NCI-H2196 treated with DMSO at 0.1 percent for 48 hours (cell line): ENCODE measurements at regions not wholly inside any gene's neighbourhood (a gene's known extent, or its start where the extent isn't known, plus 50 kb on each side); places are given as distances from the start of the nearest gene placed in this dataset.

Source experiments
- DNase-seq: peaks from one replicate; lab custom pipeline; 2025; ENCODE audit not compliant: unreplicated experiment; lab: John Stamatoyannopoulos, UW

DNA sequence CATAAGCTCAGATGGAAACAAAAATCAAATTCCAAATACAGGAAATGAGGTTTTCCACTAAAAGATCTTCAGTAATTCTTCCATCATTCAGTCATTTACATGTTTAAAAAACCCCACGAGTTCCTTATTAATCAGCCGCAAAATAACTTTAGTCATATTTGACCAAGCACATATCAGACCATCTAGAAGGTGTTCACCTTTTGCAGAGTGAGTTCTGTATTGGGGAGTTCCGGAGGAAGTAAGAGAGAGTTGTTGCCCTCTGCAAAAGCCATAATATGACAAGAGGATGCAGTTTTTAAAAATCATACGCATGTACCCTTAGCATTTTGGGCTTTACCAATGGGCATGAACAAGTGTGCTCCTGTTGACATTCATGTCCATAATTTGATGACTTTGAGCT lies 61.6 kb downstream of the CCR1 start:
- DNase-seq = no peak

GRCh38 chr3:46146021-46146420 lies 62.1 kb downstream of the CCR1 start:
- no peak for DNase-seq

DNA sequence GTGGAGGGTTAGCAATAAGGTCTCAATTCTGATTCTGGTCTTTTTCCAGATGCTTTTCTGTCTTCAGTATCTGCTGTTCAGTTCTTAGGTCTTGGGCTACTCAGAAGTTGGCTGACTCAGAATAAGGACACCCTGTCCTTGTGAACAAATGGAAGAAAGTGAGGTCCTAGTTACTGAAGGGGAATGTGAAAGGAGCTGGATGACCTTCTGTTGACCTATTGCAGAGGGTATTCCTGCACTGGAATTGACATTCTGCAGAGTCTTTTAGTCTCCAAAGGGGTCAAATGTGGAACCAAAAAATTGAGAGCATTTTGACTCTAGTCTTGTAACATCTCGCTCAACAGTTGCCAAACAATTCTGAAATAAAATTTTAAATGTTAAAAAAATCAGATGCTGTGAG lies 63.0 kb downstream of the CCR1 start:
- DNase-seq = no peak

- DNase-seq = no peak
Measured at GRCh38 chr3:46143951-46144473, 64.1 kb downstream of the CCR1 start.

DNA sequence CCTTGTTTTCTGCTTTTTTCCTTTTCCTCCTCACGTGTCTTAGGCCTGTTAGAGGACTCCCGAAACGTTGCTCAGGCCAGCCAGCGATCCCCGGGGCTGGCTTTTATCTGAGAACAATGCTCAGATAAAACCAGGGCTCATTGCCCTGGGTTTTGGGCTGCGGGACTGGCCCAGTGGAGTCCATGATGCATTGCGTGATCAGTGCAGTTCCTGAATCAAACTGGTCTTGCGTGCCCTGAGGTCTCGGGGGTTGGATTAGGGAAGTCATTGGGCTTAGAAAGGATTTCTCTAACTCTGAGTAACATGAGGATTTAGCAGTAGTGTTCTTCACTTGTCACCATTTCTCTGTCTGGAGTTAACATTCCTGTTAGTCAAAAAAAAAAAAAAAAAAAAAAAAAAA lies 66.3 kb downstream of the CCR1 start:
- no peak for DNase-seq

GRCh38 chr3:46138581-46138980 lies 69.5 kb downstream of the CCR1 start:
- no peak for DNase-seq

DNA sequence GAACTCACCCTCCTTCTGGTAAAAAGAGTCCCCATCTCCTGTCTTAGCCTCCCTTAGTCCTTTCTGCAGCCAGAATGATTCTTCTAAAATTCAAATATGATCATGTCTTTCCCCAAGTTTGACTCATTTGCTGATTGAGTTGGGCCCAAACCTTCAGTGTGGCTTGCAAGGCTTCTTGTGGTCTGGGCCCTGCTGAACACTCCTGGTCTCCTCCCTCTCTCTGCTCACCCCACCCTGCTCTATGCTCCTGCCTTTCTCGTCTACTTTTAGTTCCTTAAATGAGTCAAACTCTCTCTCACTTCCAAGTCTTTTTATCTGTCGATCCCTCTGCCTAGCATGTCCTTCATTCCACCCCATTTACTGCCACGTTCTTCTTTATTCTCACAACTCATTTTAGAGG lies 72.6 kb downstream of the CCR1 start:
- no peak for DNase-seq

- DNase-seq = no peak
Measured at GRCh38 chr3:46133285-46133684, 74.8 kb downstream of the CCR1 start.

DNA sequence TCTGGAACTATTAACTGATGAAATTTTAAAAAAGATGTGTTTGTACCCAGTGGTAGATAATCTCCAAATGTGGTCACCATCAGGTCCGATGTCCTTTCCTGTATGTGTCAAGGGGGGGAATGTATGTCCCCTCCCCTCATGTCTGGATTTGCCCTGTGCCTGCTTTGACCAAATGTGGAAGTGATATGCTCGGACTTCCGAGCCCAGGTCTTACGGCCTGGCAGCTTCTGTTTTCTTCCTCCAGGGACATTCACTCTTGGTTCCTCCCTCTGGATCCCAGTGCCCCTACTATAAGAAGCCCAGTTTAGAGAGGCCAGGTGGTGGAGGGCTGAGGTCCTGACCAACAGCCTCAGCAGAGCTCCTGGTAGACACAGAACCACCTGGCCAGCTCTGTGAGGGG lies 75.5 kb downstream of the CCR1 start:
- no peak for DNase-seq

DNA sequence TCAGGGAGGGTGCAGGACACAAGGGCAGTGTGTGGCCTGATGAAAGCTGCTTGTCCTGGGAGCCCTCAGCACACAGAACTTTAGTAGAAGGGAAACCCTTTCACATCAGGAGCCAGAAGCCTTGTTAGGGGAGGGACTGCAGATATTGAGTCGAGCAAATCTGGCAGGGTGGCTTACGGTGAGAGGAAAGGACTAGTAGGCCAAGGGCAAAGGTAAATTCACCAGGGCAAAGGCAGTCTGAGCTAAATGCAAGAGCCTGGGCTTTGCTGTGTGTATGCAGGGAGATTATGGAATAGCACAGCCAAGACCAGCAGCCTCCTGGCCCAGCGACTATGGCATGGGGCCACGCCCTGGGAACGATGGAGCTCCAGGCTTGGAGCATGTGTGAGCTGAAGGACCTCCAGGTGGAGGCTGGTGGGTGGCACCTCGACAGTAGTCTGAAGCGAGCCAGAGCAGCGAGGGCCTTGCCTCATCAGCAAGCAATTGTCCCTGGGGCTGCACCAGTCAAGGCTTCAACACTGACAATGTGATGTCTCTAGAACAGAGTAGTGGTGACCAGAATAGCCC lies 76.1 kb downstream of the CCR1 start:
- DNase-seq = no peak

- no peak for DNase-seq
Measured at GRCh38 chr3:46130631-46131310, 77.3 kb downstream of the CCR1 start.

DNA sequence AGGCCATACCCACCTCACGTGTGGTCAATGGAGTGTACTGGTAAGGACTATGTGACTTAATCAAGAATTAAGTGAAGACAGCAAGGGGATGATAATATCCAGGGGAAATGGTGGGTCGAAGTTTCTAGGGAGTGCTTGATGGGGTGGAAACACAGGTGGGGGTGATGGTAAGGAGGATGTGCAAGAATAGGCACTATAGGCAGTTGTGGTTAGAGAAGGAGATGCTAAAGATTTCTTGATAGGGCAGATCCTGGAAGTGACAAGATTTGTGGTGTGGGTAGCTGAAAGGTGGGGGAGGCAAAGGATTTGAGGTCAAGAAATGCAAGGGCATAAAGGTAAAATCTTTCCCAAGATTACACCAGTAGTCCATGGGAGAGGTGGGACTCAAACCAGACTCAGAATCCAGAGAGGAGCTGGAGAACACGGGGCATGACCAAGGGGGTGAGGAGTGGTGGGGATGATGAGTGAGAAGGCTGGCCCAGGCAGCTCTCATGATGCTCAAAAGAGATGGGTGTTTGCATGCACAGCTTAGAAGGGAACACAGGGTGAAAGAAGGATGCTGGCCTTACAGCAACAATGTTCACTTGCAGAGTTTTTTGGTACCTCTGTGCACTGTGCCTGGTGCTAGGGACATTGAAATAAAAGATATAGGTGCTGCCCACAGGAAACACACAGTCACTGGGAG lies 78.4 kb downstream of the CCR1 start:
- DNase-seq = no peak

DNA sequence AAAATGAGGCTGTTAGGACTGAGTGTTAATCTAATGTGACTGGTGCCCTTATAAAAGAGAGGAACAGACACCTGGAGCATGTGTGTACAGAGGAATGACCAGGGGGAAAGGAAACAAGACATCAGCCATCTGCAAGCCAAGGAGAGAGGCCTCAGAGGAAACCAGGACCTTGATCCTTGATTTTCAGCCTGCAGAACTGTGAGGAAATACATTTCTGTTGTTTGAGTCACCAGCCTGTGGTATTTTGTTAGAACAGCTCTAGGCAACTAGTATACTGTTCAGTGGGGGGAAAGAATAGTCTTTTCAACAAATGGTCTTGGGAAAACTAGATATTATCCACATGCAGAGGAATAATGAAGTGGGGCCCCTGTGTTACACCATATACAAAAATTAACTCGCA lies 80.6 kb downstream of the CCR1 start:
- no peak for DNase-seq

DNA sequence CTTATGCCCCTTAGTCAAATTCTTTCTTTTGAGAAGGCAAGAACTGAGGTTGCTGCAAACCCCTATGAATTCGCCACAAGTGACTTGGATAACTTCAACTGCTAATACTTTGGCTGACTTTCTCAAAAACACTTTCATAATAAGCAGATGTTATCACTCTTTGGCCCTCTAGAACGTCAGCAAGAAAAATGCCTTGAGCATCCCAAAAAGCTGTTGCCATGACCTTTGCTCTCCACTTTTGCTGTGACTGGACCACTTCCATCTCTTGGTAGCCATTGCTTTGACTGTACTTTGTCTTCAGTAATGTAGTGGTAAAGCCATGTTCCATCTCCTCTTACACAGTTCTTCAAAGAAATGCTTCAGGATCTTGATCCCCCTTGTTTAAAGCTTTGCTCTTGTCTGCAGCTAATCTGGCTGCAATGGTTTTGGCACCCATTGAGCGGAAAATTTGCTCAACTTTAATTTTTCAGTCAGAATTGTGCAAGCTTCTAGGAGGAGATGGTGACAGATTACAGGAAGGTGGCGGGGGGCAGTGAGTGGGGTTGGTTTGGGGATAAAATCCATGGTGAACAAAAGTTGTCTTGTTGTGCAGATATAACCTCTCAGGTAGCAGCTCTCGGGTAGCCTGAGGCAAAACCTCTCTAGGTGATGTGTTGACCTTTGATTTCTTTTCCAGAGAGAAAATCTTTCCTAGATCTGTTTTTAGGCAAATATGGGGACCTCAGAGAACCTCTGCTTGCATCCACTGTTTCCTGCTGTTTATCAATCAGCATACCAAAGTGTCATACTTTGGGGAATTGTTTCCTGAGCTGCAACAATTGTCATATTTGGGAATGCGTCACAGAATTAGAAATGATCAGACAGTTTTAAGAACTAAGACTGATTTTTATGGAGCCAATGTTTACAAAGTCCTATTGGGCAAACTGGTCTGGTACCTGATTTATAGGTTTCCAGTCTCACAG lies 83.6 kb downstream of the CCR1 start:
- no peak for DNase-seq

GRCh38 chr3:46123646-46124045 lies 84.5 kb downstream of the CCR1 start:
- no peak for DNase-seq

DNA sequence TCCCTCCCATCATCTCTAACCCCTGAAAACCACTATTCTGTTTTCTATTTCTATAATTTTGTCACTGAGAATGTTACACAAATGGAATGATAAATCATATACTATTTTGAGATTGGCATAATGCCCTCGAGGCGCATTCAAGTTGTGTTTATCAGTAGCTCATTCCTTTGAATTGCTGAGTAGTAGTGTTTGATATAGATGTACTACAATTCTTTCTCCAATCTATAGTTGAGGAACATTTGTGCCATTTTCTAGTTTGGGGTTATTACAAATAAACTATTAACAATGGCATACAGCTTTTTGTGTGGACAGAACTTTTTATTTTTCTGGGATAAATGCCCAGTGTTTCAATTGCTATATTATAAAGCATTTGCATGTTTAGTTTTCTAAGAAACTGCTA lies 86.0 kb downstream of the CCR1 start:
- DNase-seq = no peak

DNA sequence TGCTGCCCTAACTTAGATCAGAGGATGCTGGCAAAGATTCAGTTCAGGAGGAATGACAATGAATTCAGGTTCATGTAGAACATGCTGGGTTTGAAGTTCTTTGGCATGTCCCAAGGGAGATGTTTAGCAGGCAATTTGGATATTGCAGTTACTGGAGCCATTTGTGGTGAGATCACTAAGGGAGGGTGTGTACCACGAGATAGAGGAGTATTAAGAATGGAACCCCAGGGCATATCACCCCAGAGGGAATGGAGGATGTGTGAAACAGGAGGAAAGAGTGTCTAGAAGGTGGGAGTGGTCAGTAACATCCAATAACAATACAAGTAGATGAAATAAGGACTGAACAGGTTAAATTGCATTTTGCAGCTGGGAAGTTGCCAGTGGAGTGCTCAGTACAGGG lies 87.1 kb downstream of the CCR1 start:
- no peak for DNase-seq

GRCh38 chr3:46119709-46120498 lies 88.2 kb downstream of the CCR1 start:
- no peak for DNase-seq

DNA sequence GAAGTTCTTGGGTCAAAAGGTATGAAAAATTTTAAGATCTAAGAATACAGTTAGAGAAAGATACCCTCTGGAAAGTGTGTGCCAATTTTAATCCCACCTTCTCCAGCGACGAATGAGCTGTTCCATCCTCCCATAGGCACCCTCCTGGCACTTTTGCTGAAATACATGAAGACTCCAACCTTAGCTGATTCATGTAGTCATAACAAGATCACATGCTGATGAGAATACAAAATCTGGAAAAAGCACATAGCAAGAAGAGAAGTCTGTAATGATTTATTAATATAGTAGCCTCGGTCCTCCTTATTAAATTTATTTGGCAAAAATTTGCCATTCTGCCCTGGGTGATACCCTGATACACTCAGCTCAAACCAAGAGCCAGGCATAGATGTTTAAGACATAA lies 88.9 kb downstream of the CCR1 start:
- no peak for DNase-seq

- no peak for DNase-seq
Measured at GRCh38 chr3:46116996-46117395, 89.7 kb upstream of the XCR1 start.
